ENCODE measurements at regions not wholly inside any gene's neighbourhood (a gene's known extent, or its start where the extent isn't known, plus 50 kb on each side); places are given as distances from the start of the nearest gene placed in this dataset.

DNA sequence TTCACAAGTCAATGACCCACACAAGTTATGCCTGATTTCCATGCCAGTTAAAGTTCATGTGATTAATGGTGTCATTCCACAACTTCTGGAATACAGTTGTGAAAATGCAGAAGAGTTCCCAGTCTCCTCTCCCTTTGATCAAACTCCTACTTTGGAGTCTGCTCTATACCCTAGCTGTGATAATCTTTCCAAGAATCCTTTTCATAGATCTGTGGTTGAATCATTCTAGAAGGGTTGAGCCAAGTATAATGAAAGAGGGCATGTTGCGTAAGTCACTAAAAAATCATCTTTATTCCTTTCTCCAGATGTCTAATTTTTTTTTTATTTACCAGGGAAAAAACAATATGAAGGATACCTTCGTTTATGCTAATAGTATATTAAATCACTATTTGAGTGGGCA is 89.7 kb upstream of the CARD18 start:
- TF ChIP-seq, protein P1, sequence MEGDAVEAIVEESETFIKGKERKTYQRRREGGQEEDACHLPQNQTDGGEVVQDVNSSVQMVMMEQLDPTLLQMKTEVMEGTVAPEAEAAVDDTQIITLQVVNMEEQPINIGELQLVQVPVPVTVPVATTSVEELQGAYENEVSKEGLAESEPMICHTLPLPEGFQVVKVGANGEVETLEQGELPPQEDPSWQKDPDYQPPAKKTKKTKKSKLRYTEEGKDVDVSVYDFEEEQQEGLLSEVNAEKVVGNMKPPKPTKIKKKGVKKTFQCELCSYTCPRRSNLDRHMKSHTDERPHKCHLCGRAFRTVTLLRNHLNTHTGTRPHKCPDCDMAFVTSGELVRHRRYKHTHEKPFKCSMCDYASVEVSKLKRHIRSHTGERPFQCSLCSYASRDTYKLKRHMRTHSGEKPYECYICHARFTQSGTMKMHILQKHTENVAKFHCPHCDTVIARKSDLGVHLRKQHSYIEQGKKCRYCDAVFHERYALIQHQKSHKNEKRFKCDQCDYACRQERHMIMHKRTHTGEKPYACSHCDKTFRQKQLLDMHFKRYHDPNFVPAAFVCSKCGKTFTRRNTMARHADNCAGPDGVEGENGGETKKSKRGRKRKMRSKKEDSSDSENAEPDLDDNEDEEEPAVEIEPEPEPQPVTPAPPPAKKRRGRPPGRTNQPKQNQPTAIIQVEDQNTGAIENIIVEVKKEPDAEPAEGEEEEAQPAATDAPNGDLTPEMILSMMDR (IDR thresholded peaks at IDR 0.05; ENCODE audit: borderline replicate concordance, extremely low read depth, low read length, poor library complexity, severe bottlenecking): no peak
- no peak for TF ChIP-seq EZH2 (IDR thresholded peaks at IDR 0.05; ENCODE audit: borderline replicate concordance, low read depth, low read length, severe bottlenecking)

Measured in DND-41 (cell line).